ENCODE measurements at regions not wholly inside any gene's neighbourhood (a gene's known extent, or its start where the extent isn't known, plus 50 kb on each side); places are given as distances from the start of the nearest gene placed in this dataset.
"Not testable (repeated sequence)": the region's sequence is repeated elsewhere in the genome, so short reads cannot be mapped to it uniquely, and the experiment has no call there.

- not testable (repeated sequence) for DNase-seq (ENCODE audit: low read depth in 2 of 3, low spot score in 2 of 3)
These were observed 311.2 kb upstream of the SOX4 start for GRCh38 chr6:21282360-21282759.

- DNase-seq (ENCODE audit: low read depth in 2 of 3, low spot score in 2 of 3): no peak
These were observed 309.4 kb upstream of the SOX4 start for GRCh38 chr6:21284166-21284565.

- DNase-seq (ENCODE audit: low read depth in 2 of 3, low spot score in 2 of 3): no peak
These were observed 308.8 kb upstream of the SOX4 start for GRCh38 chr6:21284706-21285105.

- no peak for DNase-seq (ENCODE audit: low read depth in 2 of 3, low spot score in 2 of 3)
These were observed 299.4 kb upstream of the SOX4 start for GRCh38 chr6:21294144-21294543.

- DNase-seq (ENCODE audit: low read depth in 2 of 3, low spot score in 2 of 3): no peak
These were observed 297.9 kb upstream of the SOX4 start for GRCh38 chr6:21295506-21296240.

GRCh38 chr6:21297665-21298064, 295.9 kb upstream of the SOX4 start:
- no peak for DNase-seq (ENCODE audit: low read depth in 2 of 3, low spot score in 2 of 3)

- DNase-seq (ENCODE audit: low read depth in 2 of 3, low spot score in 2 of 3): no peak
These were observed 294.3 kb upstream of the SOX4 start for GRCh38 chr6:21299216-21299615.

GRCh38 chr6:21300439-21300838, 293.1 kb upstream of the SOX4 start:
- no peak for DNase-seq (ENCODE audit: low read depth in 2 of 3, low spot score in 2 of 3)

- DNase-seq (ENCODE audit: low read depth in 2 of 3, low spot score in 2 of 3): no peak
These were observed 287.6 kb upstream of the SOX4 start for GRCh38 chr6:21305893-21306332.

GRCh38 chr6:21306546-21306945, 287.0 kb upstream of the SOX4 start:
- no peak for DNase-seq (ENCODE audit: low read depth in 2 of 3, low spot score in 2 of 3)

GRCh38 chr6:21309807-21310221, 283.7 kb upstream of the SOX4 start:
- no peak for DNase-seq (ENCODE audit: low read depth in 2 of 3, low spot score in 2 of 3)

GRCh38 chr6:21310568-21311140, 282.9 kb upstream of the SOX4 start:
- no peak for DNase-seq (ENCODE audit: low read depth in 2 of 3, low spot score in 2 of 3)

- no peak for DNase-seq (ENCODE audit: low read depth in 2 of 3, low spot score in 2 of 3)
These were observed 281.4 kb upstream of the SOX4 start for GRCh38 chr6:21312118-21312517.

GRCh38 chr6:21317642-21318041, 275.9 kb upstream of the SOX4 start:
- DNase-seq (ENCODE audit: low read depth in 2 of 3, low spot score in 2 of 3): no peak

- no peak for DNase-seq (ENCODE audit: low read depth in 2 of 3, low spot score in 2 of 3)
These were observed 272.5 kb upstream of the SOX4 start for GRCh38 chr6:21321076-21321475.

- no peak for DNase-seq (ENCODE audit: low read depth in 2 of 3, low spot score in 2 of 3)
These were observed 272.0 kb upstream of the SOX4 start for GRCh38 chr6:21321531-21321930.

- DNase-seq (ENCODE audit: low read depth in 2 of 3, low spot score in 2 of 3): no peak
These were observed 270.0 kb upstream of the SOX4 start for GRCh38 chr6:21323577-21323976.

- DNase-seq (ENCODE audit: low read depth in 2 of 3, low spot score in 2 of 3): no peak
These were observed 268.2 kb upstream of the SOX4 start for GRCh38 chr6:21325201-21325856.

- no peak for DNase-seq (ENCODE audit: low read depth in 2 of 3, low spot score in 2 of 3)
These were observed 266.0 kb upstream of the SOX4 start for GRCh38 chr6:21327326-21328112.

GRCh38 chr6:21331235-21331634, 262.3 kb upstream of the SOX4 start:
- no peak for DNase-seq (ENCODE audit: low read depth in 2 of 3, low spot score in 2 of 3)

GRCh38 chr6:21332077-21332476, 261.5 kb upstream of the SOX4 start:
- no peak for DNase-seq (ENCODE audit: low read depth in 2 of 3, low spot score in 2 of 3)

- no peak for DNase-seq (ENCODE audit: low read depth in 2 of 3, low spot score in 2 of 3)
These were observed 260.9 kb upstream of the SOX4 start for GRCh38 chr6:21332660-21333059.

All from activated CD8-positive, alpha-beta memory T cell treated with anti-CD3 and anti-CD28 coated beads for 48 hours (primary cell).